SU-DHL-6 (cell line): ENCODE measurements at regions not wholly inside any gene's neighbourhood (a gene's known extent, or its start where the extent isn't known, plus 50 kb on each side); places are given as distances from the start of the nearest gene placed in this dataset.

Experiments used
- CTCF ChIP-seq: fragments of 200-600 bp; sonication (generic); IDR thresholded peaks from one replicate; pipeline ENCODE4 v1.5.1; 2017; ENCODE audit warnings: antibody characterized with exemption, mild to moderate bottlenecking, low read length, moderate library complexity; ENCODE audit not compliant: insufficient read depth, poor library complexity, severe bottlenecking
- EZH2phosphoT487 ChIP-seq: fragments of 200-600 bp; sonication (generic), shearing (Covaris generic); conservative IDR thresholded peaks from 2 replicates; pipeline ENCODE4 v1.6.1; 2018; ENCODE audit warnings: mild to moderate bottlenecking, antibody characterized with exemption, low read length, moderate library complexity, mixed read lengths

- TF ChIP-seq CTCF: no peak
- no peak for TF ChIP-seq EZH2phosphoT487
Observed at GRCh38 chr20:4095639-4096038, 53.0 kb upstream of the SMOX start.
